HG03039 (cell line): ENCODE measurements at regions not wholly inside any gene's neighbourhood (a gene's known extent, or its start where the extent isn't known, plus 50 kb on each side); places are given as distances from the start of the nearest gene placed in this dataset.

Source experiments
- ATAC-seq: cut with Tn5 transposase; IDR thresholded peaks from one replicate; pipeline ENCODE4 v1.9.1; 2021; ENCODE audit warnings: mild to moderate bottlenecking, moderate library complexity; ENCODE audit not compliant: unreplicated experiment

GRCh38 chr5:8314965-8315364, 446.0 kb downstream of the MTRR start:
- no peak for ATAC-seq

- no peak for ATAC-seq
Measured at GRCh38 chr5:8316608-8317280, 447.8 kb downstream of the MTRR start.

GRCh38 chr5:8317335-8317734, 448.4 kb downstream of the MTRR start:
- ATAC-seq = no peak

GRCh38 chr5:8320244-8320643, 451.3 kb downstream of the MTRR start:
- ATAC-seq = no peak

GRCh38 chr5:8321272-8321671, 452.3 kb downstream of the MTRR start:
- no peak for ATAC-seq

GRCh38 chr5:8322484-8322883, 453.5 kb downstream of the MTRR start:
- ATAC-seq = no peak

GRCh38 chr5:8327016-8327415, 458.1 kb downstream of the MTRR start:
- no peak for ATAC-seq

- ATAC-seq = no peak
Measured at GRCh38 chr5:8329773-8330172, 460.8 kb downstream of the MTRR start.

- ATAC-seq = no peak
Measured at GRCh38 chr5:8332666-8333445, 463.9 kb downstream of the MTRR start.

- no peak for ATAC-seq
Measured at GRCh38 chr5:8333485-8333884, 464.5 kb downstream of the MTRR start.

- no peak for ATAC-seq
Measured at GRCh38 chr5:8333977-8334376, 465.0 kb downstream of the MTRR start.

- ATAC-seq = no peak
Measured at GRCh38 chr5:8340261-8340660, 471.3 kb downstream of the MTRR start.

- ATAC-seq = no peak
Measured at GRCh38 chr5:8340739-8341344, 471.9 kb downstream of the MTRR start.

GRCh38 chr5:8341406-8341805, 472.5 kb downstream of the MTRR start:
- ATAC-seq = no peak

GRCh38 chr5:8347984-8348383, 479.0 kb downstream of the MTRR start:
- no peak for ATAC-seq

GRCh38 chr5:8349855-8350254, 480.9 kb downstream of the MTRR start:
- peak; percentile 83 for ATAC-seq

- no peak for ATAC-seq
Measured at GRCh38 chr5:8350644-8351339, 481.8 kb downstream of the MTRR start.

GRCh38 chr5:8355981-8356380, 487.0 kb downstream of the MTRR start:
- no peak for ATAC-seq

GRCh38 chr5:8360012-8360411, 491.1 kb downstream of the MTRR start:
- ATAC-seq = no peak

GRCh38 chr5:8362495-8362894, 493.5 kb downstream of the MTRR start:
- no peak for ATAC-seq

GRCh38 chr5:8363138-8363537, 494.2 kb downstream of the MTRR start:
- no peak for ATAC-seq

- no peak for ATAC-seq
Measured at GRCh38 chr5:8366266-8366665, 497.3 kb downstream of the MTRR start.
